ENCODE measurements at regions not wholly inside any gene's neighbourhood (a gene's known extent, or its start where the extent isn't known, plus 50 kb on each side); places are given as distances from the start of the nearest gene placed in this dataset.
"Not testable (repeated sequence)": the region's sequence is repeated elsewhere in the genome, so short reads cannot be mapped to it uniquely, and the experiment has no call there.

GRCh38 chr3:195637473-195638233, 53.9 kb upstream of the APOD start:
- H3K27me3 ChIP-seq (ENCODE audit: control insufficient read depth in 3 of 3, insufficient read depth in 3 of 3, low read length in 3 of 3); H3K36me3 ChIP-seq (ENCODE audit: control insufficient read depth in 3 of 3, insufficient read depth in 2 of 3, low read depth in 1 of 3, low read length in 3 of 3); H3K4me3 ChIP-seq (ENCODE audit: low read depth in 1 of 3, low read length in 3 of 3); H3K27ac ChIP-seq (ENCODE audit: low read depth in 1 of 3, low read length in 2 of 3); DNase-seq; H3K9me3 ChIP-seq (ENCODE audit: control insufficient read depth in 2 of 2, insufficient read depth in 1 of 2, low read depth in 1 of 2, low read length in 1 of 2); H3K4me1 ChIP-seq (ENCODE audit: control insufficient read depth in 3 of 3, insufficient read depth in 2 of 3, low read depth in 1 of 3, low read length in 2 of 3); FAIRE-seq: not testable (repeated sequence)
- 75 to 77% (median 76%) methylated on average over 14 to 15 of the region's 15 CpGs for WGBS, 3 donors

DNA sequence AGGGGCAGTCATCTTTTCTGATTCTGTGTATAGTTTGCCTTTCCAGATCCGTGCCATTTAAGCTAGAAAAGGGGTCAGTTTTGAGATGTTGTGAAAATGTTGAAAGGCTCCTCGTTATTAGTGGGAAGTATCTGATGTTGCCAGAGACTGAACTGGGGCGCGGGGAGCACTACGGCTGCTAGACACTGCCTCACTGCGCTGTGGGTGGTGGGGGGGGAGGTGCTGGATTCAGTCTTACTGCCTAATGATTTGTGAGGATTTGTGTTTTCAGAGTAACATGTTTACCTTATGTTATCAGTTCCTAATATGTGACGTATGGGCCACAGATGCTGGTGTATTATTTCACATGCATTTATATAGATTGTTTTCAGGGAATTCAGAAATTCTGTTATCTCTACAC, 53.3 kb upstream of the APOD start:
- not testable (repeated sequence) for DNase-seq; H3K36me3 ChIP-seq (ENCODE audit: control insufficient read depth in 3 of 3, insufficient read depth in 2 of 3, low read depth in 1 of 3, low read length in 3 of 3); FAIRE-seq; H3K27ac ChIP-seq (ENCODE audit: low read depth in 1 of 3, low read length in 2 of 3); H3K27me3 ChIP-seq (ENCODE audit: control insufficient read depth in 3 of 3, insufficient read depth in 3 of 3, low read length in 3 of 3); H3K9me3 ChIP-seq (ENCODE audit: control insufficient read depth in 2 of 2, insufficient read depth in 1 of 2, low read depth in 1 of 2, low read length in 1 of 2); H3K4me1 ChIP-seq (ENCODE audit: control insufficient read depth in 3 of 3, insufficient read depth in 2 of 3, low read depth in 1 of 3, low read length in 2 of 3); H3K4me3 ChIP-seq (ENCODE audit: low read depth in 1 of 3, low read length in 3 of 3)
- WGBS, 3 donors = 47 to 74% (median 71%) methylated on average over 3 to 5 of the region's 7 CpGs

DNA sequence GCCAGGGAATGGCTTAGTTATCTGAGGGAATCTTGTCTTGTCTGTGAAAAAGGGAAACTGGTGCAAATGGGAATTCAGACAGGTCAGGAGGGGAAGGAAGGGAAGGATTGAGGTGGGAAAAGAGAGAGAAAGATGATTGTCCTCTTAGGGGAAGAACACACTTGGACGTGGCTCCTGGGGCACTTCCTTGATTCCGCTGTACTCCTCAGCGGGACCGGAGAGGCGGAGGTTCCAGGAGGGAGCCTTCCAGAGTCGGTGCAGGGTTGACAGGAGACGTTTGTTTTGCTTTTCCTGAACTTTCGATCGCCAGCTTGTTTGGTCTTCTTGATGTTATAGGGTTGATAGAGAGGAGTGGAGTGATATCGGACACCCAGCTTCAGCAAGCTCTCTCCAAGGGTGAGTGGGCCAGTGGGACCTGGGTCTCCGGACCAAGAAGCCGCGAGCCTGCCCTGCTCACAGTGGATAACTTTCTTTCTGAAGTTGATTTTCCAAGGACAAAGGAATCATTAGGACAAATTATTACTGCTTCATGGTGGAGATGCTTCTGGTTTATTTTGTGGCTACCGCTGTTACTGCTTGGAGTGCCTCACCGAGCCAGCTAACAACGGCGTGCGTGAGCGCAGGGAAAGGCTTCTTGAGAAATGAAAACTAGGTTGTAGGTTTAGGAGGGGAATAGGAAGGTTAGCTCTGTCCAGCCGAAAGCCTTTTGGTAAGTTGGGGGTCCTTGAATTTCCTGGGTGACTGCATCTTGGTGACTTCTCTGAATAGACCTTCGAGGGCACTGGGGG, 52.4 kb upstream of the APOD start:
- not testable (repeated sequence) for FAIRE-seq; H3K4me1 ChIP-seq (ENCODE audit: control insufficient read depth in 3 of 3, insufficient read depth in 2 of 3, low read depth in 1 of 3, low read length in 2 of 3); H3K9me3 ChIP-seq (ENCODE audit: control insufficient read depth in 2 of 2, insufficient read depth in 1 of 2, low read depth in 1 of 2, low read length in 1 of 2); H3K36me3 ChIP-seq (ENCODE audit: control insufficient read depth in 3 of 3, insufficient read depth in 2 of 3, low read depth in 1 of 3, low read length in 3 of 3); H3K27me3 ChIP-seq (ENCODE audit: control insufficient read depth in 3 of 3, insufficient read depth in 3 of 3, low read length in 3 of 3)
- WGBS, 3 donors = 33 to 57% (median 35%) methylated on average over 13 to 19 of the region's 21 CpGs
- DNase-seq = peak; percentile 46 to 55
- Histone ChIP-seq H3K4me3 (ENCODE audit: low read depth in 1 of 3, low read length in 3 of 3) (peak overlapping the region in 2 of 3 donors; percentile 11 to 31), H3K27ac (ENCODE audit: low read depth in 1 of 3, low read length in 2 of 3) (peak overlapping the region in 1 of 3 donors; percentile 38)

DNA sequence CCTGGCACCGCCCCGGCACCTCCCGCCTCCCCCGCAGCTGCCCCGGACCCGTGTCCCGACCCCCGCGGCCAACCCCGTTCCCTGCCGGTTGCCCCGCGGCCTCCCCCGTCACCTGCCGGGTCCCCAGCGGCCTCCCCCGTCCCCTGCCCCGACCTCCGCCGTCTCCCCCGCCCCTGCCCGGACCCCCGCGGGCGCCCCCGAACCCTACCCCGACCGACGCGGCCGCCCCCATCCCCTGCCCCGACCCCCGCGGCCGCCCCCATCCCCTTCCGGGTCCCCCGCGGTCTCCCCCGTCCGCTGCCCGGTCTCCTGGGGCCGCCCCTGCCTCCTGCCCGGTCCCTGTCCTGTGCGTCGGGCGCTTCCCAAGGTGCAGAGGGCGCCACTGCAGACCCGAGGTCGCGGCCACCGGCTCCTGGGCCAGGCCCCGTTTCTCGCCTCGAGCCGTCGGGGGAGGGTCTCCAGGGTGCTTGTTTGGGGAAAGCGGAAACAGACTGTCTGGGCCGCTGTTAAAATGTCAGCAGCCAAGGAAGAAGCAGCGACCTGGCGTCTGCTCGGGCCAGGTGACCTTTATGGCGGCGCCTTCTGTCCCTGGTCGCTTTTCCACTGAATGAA, 51.6 kb upstream of the APOD start:
- H3K9me3 ChIP-seq (ENCODE audit: control insufficient read depth in 2 of 2, insufficient read depth in 1 of 2, low read depth in 1 of 2, low read length in 1 of 2); H3K27me3 ChIP-seq (ENCODE audit: control insufficient read depth in 3 of 3, insufficient read depth in 3 of 3, low read length in 3 of 3); FAIRE-seq; H3K4me1 ChIP-seq (ENCODE audit: control insufficient read depth in 3 of 3, insufficient read depth in 2 of 3, low read depth in 1 of 3, low read length in 2 of 3); DNase-seq; H3K36me3 ChIP-seq (ENCODE audit: control insufficient read depth in 3 of 3, insufficient read depth in 2 of 3, low read depth in 1 of 3, low read length in 3 of 3); H3K27ac ChIP-seq (ENCODE audit: low read depth in 1 of 3, low read length in 2 of 3): not testable (repeated sequence)
- 0% methylated on average over 13 to 16 of the region's 64 CpGs; no CpG with 5 or more reads in 1 of the 3 donors for whole genome bisulfite sequencing, 3 donors
- H3K4me3 ChIP-seq (ENCODE audit: low read depth in 1 of 3, low read length in 3 of 3) = peak overlapping the region in 1 of 3 donors; percentile 31

DNA sequence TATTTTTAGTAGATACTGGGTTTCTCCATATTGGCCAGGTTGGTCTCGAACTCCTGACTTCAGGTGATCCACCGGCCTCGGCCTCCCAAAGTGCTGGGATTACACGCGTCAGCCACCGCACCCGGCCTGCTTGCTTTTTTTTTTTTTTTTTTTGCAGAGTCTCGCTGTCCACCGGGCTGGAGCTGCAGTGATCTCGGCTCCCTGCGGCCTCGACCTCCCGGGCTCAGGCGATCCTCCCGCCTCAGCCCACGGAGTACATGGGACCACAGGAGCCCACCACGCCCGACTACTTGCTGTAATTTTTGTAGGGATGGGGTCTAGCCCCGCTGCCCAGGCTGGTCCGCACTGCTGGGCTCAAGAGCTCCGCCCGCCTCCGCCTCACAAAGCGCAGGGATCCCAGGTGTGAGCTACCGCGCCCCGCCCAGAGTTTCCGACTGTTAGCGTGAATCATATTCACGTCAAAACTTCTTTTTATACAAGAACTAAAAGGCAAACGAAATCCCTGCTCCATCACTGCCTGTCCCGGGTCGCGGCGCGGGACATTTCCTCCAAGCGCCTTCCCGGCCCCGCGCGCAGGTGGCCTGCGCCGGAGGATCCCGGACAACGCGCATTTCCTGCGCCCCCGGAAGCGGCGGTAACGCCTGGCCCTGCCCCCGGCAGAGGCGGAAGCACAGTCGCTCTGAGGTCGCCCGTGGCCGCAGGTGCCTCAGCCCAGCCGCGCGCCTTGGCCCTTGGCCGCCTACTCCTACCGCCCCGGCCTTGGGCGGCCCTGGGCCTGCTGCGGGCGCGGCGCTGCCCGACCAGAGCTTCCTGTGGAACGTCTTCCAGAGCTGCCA, 50.9 kb upstream of the APOD start:
- H3K4me1 ChIP-seq (ENCODE audit: control insufficient read depth in 3 of 3, insufficient read depth in 2 of 3, low read depth in 1 of 3, low read length in 2 of 3); FAIRE-seq; DNase-seq; H3K27ac ChIP-seq (ENCODE audit: low read depth in 1 of 3, low read length in 2 of 3); H3K27me3 ChIP-seq (ENCODE audit: control insufficient read depth in 3 of 3, insufficient read depth in 3 of 3, low read length in 3 of 3); H3K36me3 ChIP-seq (ENCODE audit: control insufficient read depth in 3 of 3, insufficient read depth in 2 of 3, low read depth in 1 of 3, low read length in 3 of 3); H3K9me3 ChIP-seq (ENCODE audit: control insufficient read depth in 2 of 2, insufficient read depth in 1 of 2, low read depth in 1 of 2, low read length in 1 of 2): not testable (repeated sequence)
- H3K4me3 ChIP-seq (ENCODE audit: low read depth in 1 of 3, low read length in 3 of 3) = peak overlapping the region in 1 of 3 donors; percentile 27
- WGBS, 3 donors = 0% methylated on average over 6 to 13 of the region's 70 CpGs
